ENCODE measurements at regions not wholly inside any gene's neighbourhood (a gene's known extent, or its start where the extent isn't known, plus 50 kb on each side); places are given as distances from the start of the nearest gene placed in this dataset.

GRCh38 chr3:188974856-188975599 is 196.7 kb upstream of the TPRG1 start:
- no peak for ATAC-seq
- ChIA-PET CTCF (interaction anchor here (0.6 to 1.5 kb wide), 2 partner anchors 18 to 621 kb away, joined by 3 to 4 read pairs; no protein-coding TSS in a partner anchor), POLR2A (no interaction called here)
- Histone ChIP-seq H3K9me3 (peaks cover 4% of the 10 kb centered on the region; the same call in 2 of the 3 replicates), H3K4me1 (peaks cover 23% of the 10 kb centered on the region), H3K4me3 (no peak overlapping the region), H3K27ac (no peak overlapping the region), H3K4me2 (no peak overlapping the region)
- 89% methylated on average over 10 of the region's 10 CpGs for WGBS (ENCODE audit: missing lambda C conversion rate)
- TF ChIP-seq EHMT2 (IDR thresholded peaks at IDR 0.05; ENCODE audit: low read depth), result no peak
- no peak for DNase-seq (ENCODE audit: low read depth in 1 of 2, low spot score in 1 of 2)
- FAIRE-seq, result no peak

GRCh38 chr3:188975600-188976314 is 196.0 kb upstream of the TPRG1 start:
- Histone ChIP-seq H3K9me3 (peaks cover 4% of the 10 kb centered on the region; the same call in 2 of the 3 replicates), H3K4me3 (no peak overlapping the region), H3K27ac (no peak overlapping the region), H3K4me1 (peaks cover 23% of the 10 kb centered on the region), H3K4me2 (no peak overlapping the region)
- FAIRE-seq (no peak), DNase-seq (ENCODE audit: low read depth in 1 of 2, low spot score in 1 of 2) (no peak), ATAC-seq (no peak)
- POLR2A ChIA-PET, result no interaction called here
- TF ChIP-seq EHF (CRISPR knock-in tag; IDR thresholded peaks at IDR 0.05) (no peak), SREBF2 (IDR thresholded peaks at IDR 0.05) (no peak), RARB (CRISPR knock-in tag; IDR thresholded peaks at IDR 0.05) (no peak), RNF2 (IDR thresholded peaks at IDR 0.05; ENCODE audit: borderline replicate concordance, low read depth) (no peak), POLR2AphosphoS2 (conservative IDR thresholded peaks at IDR 0.05; ENCODE audit: low read length) (no peak), ESRRA (IDR thresholded peaks at IDR 0.05; ENCODE audit: borderline replicate concordance, low read length) (no peak), MAFK (IDR thresholded peaks at IDR 0.05; ENCODE audit: partially characterized antibody) (no peak), ZSCAN20 (CRISPR knock-in tag; IDR thresholded peaks at IDR 0.05) (no peak), FOSB (CRISPR knock-in tag; IDR thresholded peaks at IDR 0.05) (no peak), ZNF302 (CRISPR knock-in tag; IDR thresholded peaks at IDR 0.05) (no peak), JUNB (IDR thresholded peaks at IDR 0.05) (no peak)
- CTCF ChIA-PET, result interaction anchor here (0.6 kb wide), 1 partner anchor 622 kb away, joined by 3 read pairs; no protein-coding TSS in a partner anchor
- WGBS (ENCODE audit: missing lambda C conversion rate), result 76% methylated on average over 12 of the region's 12 CpGs

- Histone ChIP-seq H3K4me3 (no peak overlapping the region), H3K9me3 (peaks cover 3% of the 10 kb centered on the region; the same call in 2 of the 3 replicates), H3K4me2 (no peak overlapping the region), H3K4me1 (peaks cover 23% of the 10 kb centered on the region), H3K27ac (no peak overlapping the region)
- no peak for FAIRE-seq
- CTCF ChIA-PET, result no interaction called here
- ATAC-seq, result no peak
- POLR2A ChIA-PET, result no interaction called here
- no peak for DNase-seq (ENCODE audit: low read depth in 1 of 2, low spot score in 1 of 2)
- TF ChIP-seq FOSL2 (IDR thresholded peaks at IDR 0.05) (no peak), FOSL2 (CRISPR knock-in tag; IDR thresholded peaks at IDR 0.05) (no peak), ZC3H11A (IDR thresholded peaks at IDR 0.05) (no peak), RFX5 (IDR thresholded peaks at IDR 0.05) (no peak), RARB (CRISPR knock-in tag; IDR thresholded peaks at IDR 0.05) (no peak), RAD21 (conservative IDR thresholded peaks at IDR 0.05 in 1 of 2, IDR thresholded peaks at IDR 0.05 in 1 of 2) (no peak), ATOH8 (CRISPR knock-in tag; IDR thresholded peaks at IDR 0.05; ENCODE audit: low read depth) (no peak), HMGXB4 (CRISPR knock-in tag; IDR thresholded peaks at IDR 0.05; ENCODE audit: borderline replicate concordance) (no peak), CHD2 (IDR thresholded peaks at IDR 0.05; ENCODE audit: low read length, partially characterized antibody) (no peak), HES2 (IDR thresholded peaks at IDR 0.05) (no peak), E2F6 (IDR thresholded peaks at IDR 0.05; ENCODE audit: borderline replicate concordance, low read depth) (no peak), EP300 (IDR thresholded peaks at IDR 0.05) (no peak), POLR2A (IDR thresholded peaks at IDR 0.05; ENCODE audit: low read length) (no peak)
- WGBS (ENCODE audit: missing lambda C conversion rate), result 74% methylated on average over 4 of the region's 4 CpGs
These were observed 195.4 kb upstream of the TPRG1 start for GRCh38 chr3:188976407-188976806.

Measured in A549 (cell line).